ENCODE measurements at regions not wholly inside any gene's neighbourhood (a gene's known extent, or its start where the extent isn't known, plus 50 kb on each side); places are given as distances from the start of the nearest gene placed in this dataset.

- Histone ChIP-seq H3K36me3 (ENCODE audit: control insufficient read depth in 2 of 2, insufficient read depth in 2 of 2, low read length in 1 of 2) (no peaks in the 10 kb centered on the region), H3K4me1 (ENCODE audit: control insufficient read depth in 2 of 2, insufficient read depth in 2 of 2, low read length in 2 of 2) (no peaks in the 10 kb centered on the region), H3K4me3 (ENCODE audit: low read length in 2 of 2) (no peak overlapping the region), H3K9me3 (ENCODE audit: control insufficient read depth in 2 of 2, insufficient read depth in 1 of 2, low read length in 1 of 2) (no peaks in the 10 kb centered on the region), H3K27ac (ENCODE audit: low read depth in 1 of 2, low read length in 1 of 2) (no peak overlapping the region), H3K27me3 (ENCODE audit: control insufficient read depth in 2 of 2, insufficient read depth in 1 of 2, low read length in 1 of 2) (no peaks in the 10 kb centered on the region)
- 47% methylated on average over 1 of the region's 1 CpG for WGBS
- no peak for DNase-seq (ENCODE audit: low read depth in 6 of 9, low spot score in 9 of 9)
These were observed 199.3 kb downstream of the NMUR2 start for GRCh38 chr5:152205804-152206203.

- 94% methylated on average over 1 of the region's 1 CpG for WGBS
- Histone ChIP-seq H3K9me3 (ENCODE audit: control insufficient read depth in 2 of 2, insufficient read depth in 1 of 2, low read length in 1 of 2) (no peaks in the 10 kb centered on the region), H3K4me1 (ENCODE audit: control insufficient read depth in 2 of 2, insufficient read depth in 2 of 2, low read length in 2 of 2) (no peaks in the 10 kb centered on the region), H3K27me3 (ENCODE audit: control insufficient read depth in 2 of 2, insufficient read depth in 1 of 2, low read length in 1 of 2) (no peaks in the 10 kb centered on the region), H3K4me3 (ENCODE audit: low read length in 2 of 2) (no peak overlapping the region), H3K27ac (ENCODE audit: low read depth in 1 of 2, low read length in 1 of 2) (no peak overlapping the region), H3K36me3 (ENCODE audit: control insufficient read depth in 2 of 2, insufficient read depth in 2 of 2, low read length in 1 of 2) (no peaks in the 10 kb centered on the region)
- no peak for DNase-seq (ENCODE audit: low read depth in 6 of 9, low spot score in 9 of 9)
These were observed 202.8 kb downstream of the NMUR2 start for GRCh38 chr5:152202321-152202720.

GRCh38 chr5:152193391-152194107, 211.5 kb downstream of the NMUR2 start:
- H3K4me3 ChIP-seq (ENCODE audit: low read length in 2 of 2): no peak overlapping the region
- H3K4me1 ChIP-seq (ENCODE audit: control insufficient read depth in 2 of 2, insufficient read depth in 2 of 2, low read length in 2 of 2): no peaks in the 10 kb centered on the region
- no peak for DNase-seq (ENCODE audit: low read depth in 6 of 9, low spot score in 9 of 9)
- no peaks in the 10 kb centered on the region for H3K27me3 ChIP-seq (ENCODE audit: control insufficient read depth in 2 of 2, insufficient read depth in 1 of 2, low read length in 1 of 2)
- no peaks in the 10 kb centered on the region for H3K9me3 ChIP-seq (ENCODE audit: control insufficient read depth in 2 of 2, insufficient read depth in 1 of 2, low read length in 1 of 2)
- no peak overlapping the region for H3K27ac ChIP-seq (ENCODE audit: low read depth in 1 of 2, low read length in 1 of 2)
- H3K36me3 ChIP-seq (ENCODE audit: control insufficient read depth in 2 of 2, insufficient read depth in 2 of 2, low read length in 1 of 2): no peaks in the 10 kb centered on the region

- Histone ChIP-seq H3K27ac (ENCODE audit: low read depth in 1 of 2, low read length in 1 of 2) (no peak overlapping the region), H3K36me3 (ENCODE audit: control insufficient read depth in 2 of 2, insufficient read depth in 2 of 2, low read length in 1 of 2) (no peaks in the 10 kb centered on the region), H3K4me1 (ENCODE audit: control insufficient read depth in 2 of 2, insufficient read depth in 2 of 2, low read length in 2 of 2) (no peaks in the 10 kb centered on the region), H3K27me3 (ENCODE audit: control insufficient read depth in 2 of 2, insufficient read depth in 1 of 2, low read length in 1 of 2) (no peaks in the 10 kb centered on the region), H3K4me3 (ENCODE audit: low read length in 2 of 2) (no peak overlapping the region), H3K9me3 (ENCODE audit: control insufficient read depth in 2 of 2, insufficient read depth in 1 of 2, low read length in 1 of 2) (no peaks in the 10 kb centered on the region)
- DNase-seq (ENCODE audit: low read depth in 6 of 9, low spot score in 9 of 9): no peak
These were observed 216.8 kb downstream of the NMUR2 start for GRCh38 chr5:152188251-152188650.

- H3K4me1 ChIP-seq (ENCODE audit: control insufficient read depth in 2 of 2, insufficient read depth in 2 of 2, low read length in 2 of 2): no peaks in the 10 kb centered on the region
- H3K9me3 ChIP-seq (ENCODE audit: control insufficient read depth in 2 of 2, insufficient read depth in 1 of 2, low read length in 1 of 2): no peaks in the 10 kb centered on the region
- H3K36me3 ChIP-seq (ENCODE audit: control insufficient read depth in 2 of 2, insufficient read depth in 2 of 2, low read length in 1 of 2): no peaks in the 10 kb centered on the region
- no peak for DNase-seq (ENCODE audit: low read depth in 6 of 9, low spot score in 9 of 9)
- no peak overlapping the region for H3K4me3 ChIP-seq (ENCODE audit: low read length in 2 of 2)
- H3K27ac ChIP-seq (ENCODE audit: low read depth in 1 of 2, low read length in 1 of 2): no peak overlapping the region
- H3K27me3 ChIP-seq (ENCODE audit: control insufficient read depth in 2 of 2, insufficient read depth in 1 of 2, low read length in 1 of 2): no peaks in the 10 kb centered on the region
These were observed 217.4 kb downstream of the NMUR2 start for GRCh38 chr5:152187668-152188067.

- DNase-seq (ENCODE audit: low read depth in 6 of 9, low spot score in 9 of 9): no peak
- Histone ChIP-seq H3K9me3 (ENCODE audit: control insufficient read depth in 2 of 2, insufficient read depth in 1 of 2, low read length in 1 of 2) (no peaks in the 10 kb centered on the region), H3K36me3 (ENCODE audit: control insufficient read depth in 2 of 2, insufficient read depth in 2 of 2, low read length in 1 of 2) (no peaks in the 10 kb centered on the region), H3K4me1 (ENCODE audit: control insufficient read depth in 2 of 2, insufficient read depth in 2 of 2, low read length in 2 of 2) (no peaks in the 10 kb centered on the region), H3K4me3 (ENCODE audit: low read length in 2 of 2) (no peak overlapping the region), H3K27me3 (ENCODE audit: control insufficient read depth in 2 of 2, insufficient read depth in 1 of 2, low read length in 1 of 2) (no peaks in the 10 kb centered on the region), H3K27ac (ENCODE audit: low read depth in 1 of 2, low read length in 1 of 2) (no peak overlapping the region)
- WGBS: 66% methylated on average over 9 of the region's 9 CpGs
These were observed 219.4 kb downstream of the NMUR2 start for GRCh38 chr5:152185547-152186245.

- Histone ChIP-seq H3K4me1 (ENCODE audit: control insufficient read depth in 2 of 2, insufficient read depth in 2 of 2, low read length in 2 of 2) (no peaks in the 10 kb centered on the region), H3K4me3 (ENCODE audit: low read length in 2 of 2) (no peak overlapping the region), H3K36me3 (ENCODE audit: control insufficient read depth in 2 of 2, insufficient read depth in 2 of 2, low read length in 1 of 2) (no peaks in the 10 kb centered on the region), H3K9me3 (ENCODE audit: control insufficient read depth in 2 of 2, insufficient read depth in 1 of 2, low read length in 1 of 2) (no peaks in the 10 kb centered on the region), H3K27ac (ENCODE audit: low read depth in 1 of 2, low read length in 1 of 2) (no peak overlapping the region), H3K27me3 (ENCODE audit: control insufficient read depth in 2 of 2, insufficient read depth in 1 of 2, low read length in 1 of 2) (no peaks in the 10 kb centered on the region)
- no peak for DNase-seq (ENCODE audit: low read depth in 6 of 9, low spot score in 9 of 9)
- 70% methylated on average over 2 of the region's 2 CpGs for WGBS
These were observed 220.8 kb downstream of the NMUR2 start for GRCh38 chr5:152184266-152184665.

- H3K9me3 ChIP-seq (ENCODE audit: control insufficient read depth in 2 of 2, insufficient read depth in 1 of 2, low read length in 1 of 2): no peaks in the 10 kb centered on the region
- H3K27ac ChIP-seq (ENCODE audit: low read depth in 1 of 2, low read length in 1 of 2): no peak overlapping the region
- no peaks in the 10 kb centered on the region for H3K36me3 ChIP-seq (ENCODE audit: control insufficient read depth in 2 of 2, insufficient read depth in 2 of 2, low read length in 1 of 2)
- no peaks in the 10 kb centered on the region for H3K4me1 ChIP-seq (ENCODE audit: control insufficient read depth in 2 of 2, insufficient read depth in 2 of 2, low read length in 2 of 2)
- 92% methylated on average over 3 of the region's 3 CpGs for WGBS
- no peak for DNase-seq (ENCODE audit: low read depth in 6 of 9, low spot score in 9 of 9)
- no peaks in the 10 kb centered on the region for H3K27me3 ChIP-seq (ENCODE audit: control insufficient read depth in 2 of 2, insufficient read depth in 1 of 2, low read length in 1 of 2)
- no peak overlapping the region for H3K4me3 ChIP-seq (ENCODE audit: low read length in 2 of 2)
These were observed 223.6 kb downstream of the NMUR2 start for GRCh38 chr5:152181461-152181860.

GRCh38 chr5:152178350-152178699, 226.8 kb downstream of the NMUR2 start:
- no peaks in the 10 kb centered on the region for H3K36me3 ChIP-seq (ENCODE audit: control insufficient read depth in 2 of 2, insufficient read depth in 2 of 2, low read length in 1 of 2)
- no peaks in the 10 kb centered on the region for H3K4me1 ChIP-seq (ENCODE audit: control insufficient read depth in 2 of 2, insufficient read depth in 2 of 2, low read length in 2 of 2)
- no peak overlapping the region for H3K27ac ChIP-seq (ENCODE audit: low read depth in 1 of 2, low read length in 1 of 2)
- H3K4me3 ChIP-seq (ENCODE audit: low read length in 2 of 2): no peak overlapping the region
- H3K9me3 ChIP-seq (ENCODE audit: control insufficient read depth in 2 of 2, insufficient read depth in 1 of 2, low read length in 1 of 2): no peaks in the 10 kb centered on the region
- H3K27me3 ChIP-seq (ENCODE audit: control insufficient read depth in 2 of 2, insufficient read depth in 1 of 2, low read length in 1 of 2): no peaks in the 10 kb centered on the region
- DNase-seq (ENCODE audit: low read depth in 6 of 9, low spot score in 9 of 9): no peak
- 48% methylated on average over 2 of the region's 2 CpGs for WGBS
